SJSA1 (cell line): ENCODE measurements at regions not wholly inside any gene's neighbourhood (a gene's known extent, or its start where the extent isn't known, plus 50 kb on each side); places are given as distances from the start of the nearest gene placed in this dataset.

Experiments
- DNase-seq, 2 experiments: peaks; one replicate each; pipeline ENCODE4 v3.0.0-alpha.2; 2015 to 2020; ENCODE audit warnings: low spot score in 2 of 2, low read depth in 1 of 2
- H3K27ac ChIP-seq: fragments of 250-450 bp; sonication (Bioruptor Pico); 2 replicates; pipeline ENCODE4 v1.5.1; 2020; ENCODE audit warnings: mild to moderate bottlenecking, moderate library complexity
- H3K27me3 ChIP-seq: fragments of 250-450 bp; sonication (Bioruptor Pico); replicated peaks from 2 replicates; pipeline ENCODE4 v1.5.1; 2020; ENCODE audit warnings: mild to moderate bottlenecking, moderate library complexity
- H3K36me3 ChIP-seq: fragments of 250-450 bp; sonication (Bioruptor Pico); 2 replicates; pipeline ENCODE4 v1.5.1; 2020; ENCODE audit warnings: mild to moderate bottlenecking
- H3K4me1 ChIP-seq: fragments of 250-450 bp; sonication (Bioruptor Pico); replicated peaks from 2 replicates; pipeline ENCODE4 v1.6.1; 2021; ENCODE audit warnings: mild to moderate bottlenecking
- H3K4me3 ChIP-seq: fragments of 250-450 bp; sonication (Bioruptor Pico); 2 replicates; pipeline ENCODE4 v1.5.1; 2020; ENCODE audit warnings: mild to moderate bottlenecking
- H3K9me3 ChIP-seq: fragments of 250-450 bp; sonication (Bioruptor Pico); replicated peaks from 2 replicates; pipeline ENCODE4 v1.5.1; 2020; ENCODE audit warnings: mild to moderate bottlenecking

- Histone ChIP-seq H3K9me3 (0 out of 2 replicates have a peak, but pooled peaks cover 2% of the 10 kb centered on the region), H3K27me3 (no peaks in the 10 kb centered on the region), H3K4me1 (no peaks in the 10 kb centered on the region), H3K36me3 (no peaks in the 10 kb centered on the region), H3K4me3 (no peak overlapping the region), H3K27ac (no peak overlapping the region)
- no peak for DNase-seq
Measured at GRCh38 chr1:106968644-106969043, 87.8 kb upstream of the PRMT6 start.

DNA sequence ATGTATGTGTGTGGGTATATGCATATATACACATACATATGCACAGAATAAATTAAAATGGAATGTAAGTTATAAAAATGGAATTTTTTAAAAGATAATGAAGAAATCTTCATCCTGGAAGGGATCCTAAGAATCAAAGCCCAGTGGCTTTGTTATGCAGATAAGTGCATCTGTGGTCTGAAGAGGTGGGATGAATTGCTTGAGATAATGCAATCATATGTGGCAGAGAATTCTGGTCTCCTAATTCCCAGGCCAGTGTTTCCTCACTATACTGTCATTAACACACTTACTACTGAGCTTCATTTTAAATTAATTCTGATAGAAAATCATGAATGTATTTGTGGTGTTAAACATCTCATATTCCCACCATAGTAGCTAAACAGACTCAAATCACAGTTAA, 86.7 kb upstream of the PRMT6 start:
- no peak overlapping the region for H3K27ac ChIP-seq
- H3K4me1 ChIP-seq = no peaks in the 10 kb centered on the region
- H3K4me3 ChIP-seq = no peak overlapping the region
- no peaks in the 10 kb centered on the region for H3K27me3 ChIP-seq
- H3K36me3 ChIP-seq = no peaks in the 10 kb centered on the region
- H3K9me3 ChIP-seq = 0 out of 2 replicates have a peak, but pooled peaks cover 2% of the 10 kb centered on the region
- no peak for DNase-seq

- Histone ChIP-seq H3K27me3 (no peaks in the 10 kb centered on the region), H3K36me3 (no peaks in the 10 kb centered on the region), H3K4me1 (no peaks in the 10 kb centered on the region), H3K4me3 (no peak overlapping the region), H3K27ac (no peak overlapping the region), H3K9me3 (no peaks in the 10 kb centered on the region)
- DNase-seq = no peak
Measured at GRCh38 chr1:106972074-106972473, 84.4 kb upstream of the PRMT6 start.

- DNase-seq = no peak
- H3K4me3 ChIP-seq = no peak overlapping the region
- no peaks in the 10 kb centered on the region for H3K9me3 ChIP-seq
- H3K27ac ChIP-seq = no peak overlapping the region
- H3K36me3 ChIP-seq = no peaks in the 10 kb centered on the region
- H3K27me3 ChIP-seq = no peaks in the 10 kb centered on the region
- no peaks in the 10 kb centered on the region for H3K4me1 ChIP-seq
Measured at GRCh38 chr1:106975944-106976343, 80.5 kb upstream of the PRMT6 start.

DNA sequence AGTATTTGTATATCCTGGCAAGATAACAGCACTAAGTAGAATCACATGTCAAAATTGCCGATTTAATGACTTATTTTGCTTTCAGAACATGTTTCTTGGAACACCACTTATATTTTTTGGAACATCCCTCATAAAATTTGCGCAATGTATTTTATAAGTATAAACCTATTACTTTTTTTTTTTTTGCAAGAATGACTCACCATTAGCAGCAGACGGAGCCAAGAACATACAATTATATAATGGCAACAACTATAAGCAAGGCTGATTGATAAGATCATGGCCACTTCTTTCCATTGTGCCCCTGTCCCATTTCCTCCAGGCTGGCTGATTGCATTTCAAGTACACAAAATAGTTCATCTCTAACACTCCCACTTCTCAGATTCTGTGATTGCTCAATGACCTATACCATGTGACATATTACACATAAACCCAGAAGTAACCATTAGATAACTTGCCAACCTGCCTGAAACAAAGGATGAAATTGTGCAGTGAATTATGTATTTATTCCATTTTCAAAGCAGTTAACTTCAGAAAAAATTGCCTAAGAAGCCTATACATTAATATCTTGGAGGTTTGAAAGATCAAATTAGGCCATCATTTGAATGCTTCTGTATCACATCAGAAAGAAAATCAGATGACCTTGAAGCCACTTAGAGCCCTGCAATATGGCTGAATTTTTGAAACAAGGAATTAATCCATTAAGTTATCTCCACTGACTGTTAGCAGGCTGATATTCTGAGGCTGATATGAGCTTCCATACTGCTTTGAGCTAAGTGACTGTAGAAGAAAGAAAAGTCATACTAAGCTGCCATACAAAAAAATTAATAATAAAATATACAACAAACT, 77.8 kb upstream of the PRMT6 start:
- Histone ChIP-seq H3K27me3 (no peaks in the 10 kb centered on the region), H3K9me3 (no peaks in the 10 kb centered on the region), H3K36me3 (no peaks in the 10 kb centered on the region), H3K27ac (no peak overlapping the region), H3K4me3 (no peak overlapping the region), H3K4me1 (no peaks in the 10 kb centered on the region)
- no peak for DNase-seq

DNA sequence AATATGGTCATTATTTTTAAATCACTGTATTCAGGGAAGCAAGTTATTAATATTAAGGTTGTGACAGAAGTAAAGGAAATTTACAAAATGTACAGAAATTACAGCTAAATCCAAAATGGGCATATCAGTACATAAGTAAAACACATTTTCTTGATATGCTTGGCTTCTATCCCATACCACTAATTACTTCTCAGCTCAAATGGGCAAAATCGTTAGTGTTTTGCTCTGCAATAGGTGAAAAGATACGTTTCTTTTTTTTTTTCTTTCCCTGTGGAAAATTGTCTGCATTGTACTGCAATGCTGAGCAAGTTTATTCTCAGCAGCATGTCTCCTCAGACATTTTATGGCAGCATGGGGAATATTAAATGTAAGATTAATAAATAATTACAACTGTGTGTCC, 77.1 kb upstream of the PRMT6 start:
- no peak for DNase-seq
- no peak overlapping the region for H3K27ac ChIP-seq

GRCh38 chr1:106980121-106980520, 76.4 kb upstream of the PRMT6 start:
- Histone ChIP-seq H3K9me3 (no peaks in the 10 kb centered on the region), H3K4me1 (no peaks in the 10 kb centered on the region), H3K4me3 (no peak overlapping the region), H3K27me3 (no peaks in the 10 kb centered on the region), H3K36me3 (no peaks in the 10 kb centered on the region), H3K27ac (no peak overlapping the region)
- no peak for DNase-seq

More for the DNA sequence above, 77.1 kb upstream of the PRMT6 start:
- no peaks in the 10 kb centered on the region for H3K36me3 ChIP-seq
- no peak overlapping the region for H3K4me3 ChIP-seq
- no peaks in the 10 kb centered on the region for H3K4me1 ChIP-seq
- no peaks in the 10 kb centered on the region for H3K27me3 ChIP-seq
- H3K9me3 ChIP-seq = no peaks in the 10 kb centered on the region

DNA sequence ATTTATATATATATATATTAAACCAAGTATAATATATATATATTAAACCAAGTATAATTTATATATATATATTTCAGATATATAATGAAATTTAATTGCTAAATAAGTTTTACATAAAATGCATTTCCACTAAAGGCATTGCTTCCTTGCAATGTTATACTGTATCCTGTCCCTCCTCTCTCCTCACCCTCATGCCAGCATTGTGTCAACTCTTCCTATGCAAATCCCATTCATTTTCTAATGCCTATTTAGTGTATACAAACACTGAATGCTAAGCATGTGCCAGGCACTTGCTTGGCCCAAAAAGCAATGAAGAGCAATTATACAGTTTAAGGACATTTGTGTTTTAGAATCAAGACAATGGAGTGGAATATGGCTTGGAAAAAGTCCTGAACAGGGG, 71.7 kb upstream of the PRMT6 start:
- Histone ChIP-seq H3K9me3 (no peaks in the 10 kb centered on the region), H3K4me1 (no peaks in the 10 kb centered on the region), H3K36me3 (no peaks in the 10 kb centered on the region), H3K27me3 (no peaks in the 10 kb centered on the region), H3K27ac (no peak overlapping the region), H3K4me3 (no peak overlapping the region)
- DNase-seq = no peak

GRCh38 chr1:106986603-106987002, 69.9 kb upstream of the PRMT6 start:
- H3K4me1 ChIP-seq = no peaks in the 10 kb centered on the region
- H3K36me3 ChIP-seq = no peaks in the 10 kb centered on the region
- no peak for DNase-seq
- H3K4me3 ChIP-seq = no peak overlapping the region
- H3K9me3 ChIP-seq = no peaks in the 10 kb centered on the region
- H3K27ac ChIP-seq = no peak overlapping the region
- no peaks in the 10 kb centered on the region for H3K27me3 ChIP-seq

DNA sequence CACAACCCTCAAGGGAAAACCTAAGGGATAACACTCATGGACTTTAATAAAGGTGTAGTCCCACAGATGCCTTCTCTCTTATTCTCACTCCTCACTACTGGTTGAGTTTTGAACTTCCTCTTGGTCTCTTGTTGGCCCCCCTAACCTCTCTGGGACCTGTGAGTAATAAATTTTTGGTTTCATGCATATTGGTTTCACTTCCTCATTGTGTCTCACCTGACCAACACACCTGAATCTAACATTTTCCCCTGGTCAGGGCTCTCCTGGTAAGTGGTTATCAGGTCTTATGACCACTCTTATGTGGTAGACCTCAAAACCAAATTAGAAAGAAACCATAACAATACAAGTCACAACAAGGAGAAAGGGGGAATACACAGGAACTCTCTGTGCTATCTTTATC, 60.5 kb upstream of the PRMT6 start:
- Histone ChIP-seq H3K4me1 (no peaks in the 10 kb centered on the region), H3K36me3 (no peaks in the 10 kb centered on the region), H3K27ac (no peak overlapping the region), H3K4me3 (no peak overlapping the region), H3K27me3 (no peaks in the 10 kb centered on the region), H3K9me3 (no peaks in the 10 kb centered on the region)
- no peak for DNase-seq

GRCh38 chr1:106998431-106999002, 58.0 kb upstream of the PRMT6 start:
- DNase-seq = no peak
- H3K27ac ChIP-seq = no peak overlapping the region
- no peak overlapping the region for H3K4me3 ChIP-seq
- H3K27me3 ChIP-seq = no peaks in the 10 kb centered on the region
- no peaks in the 10 kb centered on the region for H3K9me3 ChIP-seq
- no peaks in the 10 kb centered on the region for H3K36me3 ChIP-seq
- H3K4me1 ChIP-seq = no peaks in the 10 kb centered on the region

DNA sequence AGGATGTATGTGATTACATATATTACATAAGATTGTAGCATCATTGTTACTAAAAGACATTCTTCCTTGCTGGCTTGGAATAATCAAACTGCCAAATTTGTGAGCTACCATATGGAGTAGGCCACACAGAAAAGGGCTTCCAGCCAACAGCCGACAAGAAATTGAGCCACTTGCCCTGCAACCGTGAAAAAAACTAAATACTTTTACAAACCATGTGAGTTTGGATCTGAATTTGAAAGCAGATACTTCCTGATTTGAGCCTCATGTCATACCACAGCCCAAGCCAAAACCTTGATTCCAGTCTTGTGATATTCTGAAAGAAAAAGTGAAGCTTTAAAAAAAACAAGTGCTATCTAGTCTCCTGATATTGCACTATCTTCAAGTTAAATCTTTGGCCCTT, 55.6 kb upstream of the PRMT6 start:
- no peak for DNase-seq
- Histone ChIP-seq H3K4me3 (no peak overlapping the region), H3K27ac (no peak overlapping the region), H3K36me3 (no peaks in the 10 kb centered on the region), H3K9me3 (no peaks in the 10 kb centered on the region), H3K27me3 (no peaks in the 10 kb centered on the region), H3K4me1 (no peaks in the 10 kb centered on the region)

GRCh38 chr1:107003972-107004371, 52.5 kb upstream of the PRMT6 start:
- Histone ChIP-seq H3K27ac (no peak overlapping the region), H3K36me3 (no peaks in the 10 kb centered on the region), H3K27me3 (no peaks in the 10 kb centered on the region), H3K4me1 (no peaks in the 10 kb centered on the region), H3K4me3 (no peak overlapping the region), H3K9me3 (no peaks in the 10 kb centered on the region)
- no peak for DNase-seq

GRCh38 chr1:107004421-107004820, 52.1 kb upstream of the PRMT6 start:
- DNase-seq = no peak
- no peaks in the 10 kb centered on the region for H3K36me3 ChIP-seq
- no peaks in the 10 kb centered on the region for H3K4me1 ChIP-seq
- no peak overlapping the region for H3K4me3 ChIP-seq
- H3K9me3 ChIP-seq = no peaks in the 10 kb centered on the region
- H3K27me3 ChIP-seq = no peaks in the 10 kb centered on the region
- no peak overlapping the region for H3K27ac ChIP-seq
